ENCODE measurements at regions not wholly inside any gene's neighbourhood (a gene's known extent, or its start where the extent isn't known, plus 50 kb on each side); places are given as distances from the start of the nearest gene placed in this dataset.
"Not testable (repeated sequence)": the region's sequence is repeated elsewhere in the genome, so short reads cannot be mapped to it uniquely, and the experiment has no call there.

GRCh38 chr1:169049258-169049938, 57.1 kb upstream of the ATP1B1 start:
- peaks cover 1% of the 10 kb centered on the region for H3K27me3 Mint-ChIP-seq (ENCODE audit: unreplicated experiment)
- TF ChIP-seq, protein P1, sequence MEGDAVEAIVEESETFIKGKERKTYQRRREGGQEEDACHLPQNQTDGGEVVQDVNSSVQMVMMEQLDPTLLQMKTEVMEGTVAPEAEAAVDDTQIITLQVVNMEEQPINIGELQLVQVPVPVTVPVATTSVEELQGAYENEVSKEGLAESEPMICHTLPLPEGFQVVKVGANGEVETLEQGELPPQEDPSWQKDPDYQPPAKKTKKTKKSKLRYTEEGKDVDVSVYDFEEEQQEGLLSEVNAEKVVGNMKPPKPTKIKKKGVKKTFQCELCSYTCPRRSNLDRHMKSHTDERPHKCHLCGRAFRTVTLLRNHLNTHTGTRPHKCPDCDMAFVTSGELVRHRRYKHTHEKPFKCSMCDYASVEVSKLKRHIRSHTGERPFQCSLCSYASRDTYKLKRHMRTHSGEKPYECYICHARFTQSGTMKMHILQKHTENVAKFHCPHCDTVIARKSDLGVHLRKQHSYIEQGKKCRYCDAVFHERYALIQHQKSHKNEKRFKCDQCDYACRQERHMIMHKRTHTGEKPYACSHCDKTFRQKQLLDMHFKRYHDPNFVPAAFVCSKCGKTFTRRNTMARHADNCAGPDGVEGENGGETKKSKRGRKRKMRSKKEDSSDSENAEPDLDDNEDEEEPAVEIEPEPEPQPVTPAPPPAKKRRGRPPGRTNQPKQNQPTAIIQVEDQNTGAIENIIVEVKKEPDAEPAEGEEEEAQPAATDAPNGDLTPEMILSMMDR (IDR thresholded peaks at IDR 0.05; ENCODE audit: unreplicated experiment), result no peak
- no peak overlapping the region for H3K27ac Mint-ChIP-seq (ENCODE audit: unreplicated experiment)
- DNase-seq (ENCODE audit: low spot score), result no peak
- no peak overlapping the region for H3K4me3 Mint-ChIP-seq (ENCODE audit: unreplicated experiment)
- H3K36me3 Mint-ChIP-seq (ENCODE audit: low read depth, unreplicated experiment), result no peaks in the 10 kb centered on the region
- no peaks in the 10 kb centered on the region for H3K4me1 Mint-ChIP-seq (ENCODE audit: unreplicated experiment)
- no peaks in the 10 kb centered on the region for H3K9me3 Mint-ChIP-seq (ENCODE audit: unreplicated experiment)

DNA sequence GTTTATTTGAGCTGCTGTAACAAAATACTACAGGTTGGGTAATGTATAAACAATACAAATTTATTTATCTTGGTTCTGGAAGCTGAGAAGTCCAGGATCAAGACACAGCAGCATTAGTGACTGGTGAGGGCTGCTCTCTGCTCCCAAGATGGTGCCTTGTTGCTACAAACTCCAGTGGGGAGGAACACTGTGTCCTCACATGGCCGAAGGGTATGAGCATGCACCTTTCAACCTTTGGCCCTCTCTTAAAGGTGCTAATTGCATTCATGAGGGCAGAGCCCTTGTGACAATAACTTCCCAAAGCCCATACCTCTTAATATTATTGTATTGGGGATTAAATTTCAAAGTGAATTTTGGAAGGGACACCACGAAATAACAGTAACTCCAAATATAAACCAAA, 55.3 kb upstream of the ATP1B1 start:
- H3K27ac Mint-ChIP-seq (ENCODE audit: unreplicated experiment), result no peak overlapping the region
- H3K9me3 Mint-ChIP-seq (ENCODE audit: unreplicated experiment), result no peaks in the 10 kb centered on the region
- H3K4me1 Mint-ChIP-seq (ENCODE audit: unreplicated experiment), result no peaks in the 10 kb centered on the region
- H3K27me3 Mint-ChIP-seq (ENCODE audit: unreplicated experiment), result no peaks in the 10 kb centered on the region
- no peak overlapping the region for H3K4me3 Mint-ChIP-seq (ENCODE audit: unreplicated experiment)
- DNase-seq (ENCODE audit: low spot score), result no peak
- no peaks in the 10 kb centered on the region for H3K36me3 Mint-ChIP-seq (ENCODE audit: low read depth, unreplicated experiment)
- TF ChIP-seq, protein P1 (IDR thresholded peaks at IDR 0.05; ENCODE audit: unreplicated experiment), result no peak

DNA sequence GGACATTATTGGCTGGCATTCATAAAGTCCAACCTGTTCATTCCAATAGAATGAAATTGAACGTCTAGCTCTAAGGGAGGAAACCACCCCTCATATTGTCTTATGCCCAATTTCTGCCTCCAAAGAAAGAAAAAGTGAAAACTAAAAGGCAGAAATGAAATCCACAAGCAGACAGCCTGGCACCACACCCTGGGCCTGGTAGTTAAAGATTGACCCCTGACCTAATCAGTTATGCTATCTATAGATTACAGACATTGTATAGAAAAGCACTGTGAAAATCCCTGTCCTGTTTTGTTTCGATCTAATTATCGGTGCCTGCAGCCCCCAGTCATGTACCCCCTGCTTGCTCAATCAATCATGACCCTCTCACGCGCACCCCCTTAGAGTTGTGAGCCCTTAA, 54.3 kb upstream of the ATP1B1 start:
- not testable (repeated sequence) for H3K4me1 Mint-ChIP-seq (ENCODE audit: unreplicated experiment); H3K27ac Mint-ChIP-seq (ENCODE audit: unreplicated experiment); DNase-seq (ENCODE audit: low spot score); H3K36me3 Mint-ChIP-seq (ENCODE audit: low read depth, unreplicated experiment); H3K4me3 Mint-ChIP-seq (ENCODE audit: unreplicated experiment); H3K9me3 Mint-ChIP-seq (ENCODE audit: unreplicated experiment); H3K27me3 Mint-ChIP-seq (ENCODE audit: unreplicated experiment)

DNA sequence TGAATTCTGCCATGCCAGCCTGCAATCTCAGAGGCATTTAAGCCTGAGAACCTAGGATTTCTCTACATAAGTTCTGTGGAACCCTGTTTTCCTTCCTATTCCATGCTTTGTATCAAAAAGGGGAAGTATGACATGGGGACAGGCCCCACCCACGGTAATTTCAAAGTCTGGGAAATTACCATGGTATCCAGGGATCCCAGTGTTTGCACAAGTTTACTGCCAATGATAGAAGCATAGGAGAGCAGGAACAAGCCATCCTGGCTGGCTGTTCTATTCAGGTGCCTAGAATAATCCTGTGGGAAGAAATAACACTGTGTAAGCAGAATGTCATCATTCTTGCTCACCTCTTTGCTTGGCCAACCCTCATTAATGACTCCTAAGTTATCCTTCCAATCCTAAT, 53.8 kb upstream of the ATP1B1 start:
- TF ChIP-seq, protein P1 (IDR thresholded peaks at IDR 0.05; ENCODE audit: unreplicated experiment), result no peak
- Mint-ChIP-seq H3K4me1 (ENCODE audit: unreplicated experiment) (no peaks in the 10 kb centered on the region), H3K27me3 (ENCODE audit: unreplicated experiment) (no peaks in the 10 kb centered on the region), H3K27ac (ENCODE audit: unreplicated experiment) (no peak overlapping the region), H3K4me3 (ENCODE audit: unreplicated experiment) (no peak overlapping the region), H3K36me3 (ENCODE audit: low read depth, unreplicated experiment) (no peaks in the 10 kb centered on the region), H3K9me3 (ENCODE audit: unreplicated experiment) (no peaks in the 10 kb centered on the region)
- DNase-seq (ENCODE audit: low spot score), result no peak

GRCh38 chr1:169053196-169053595, 53.3 kb upstream of the ATP1B1 start:
- TF ChIP-seq, protein P1 (IDR thresholded peaks at IDR 0.05; ENCODE audit: unreplicated experiment), result no peak
- H3K4me1 Mint-ChIP-seq (ENCODE audit: unreplicated experiment), result no peaks in the 10 kb centered on the region
- H3K9me3 Mint-ChIP-seq (ENCODE audit: unreplicated experiment), result no peaks in the 10 kb centered on the region
- no peak overlapping the region for H3K4me3 Mint-ChIP-seq (ENCODE audit: unreplicated experiment)
- H3K27me3 Mint-ChIP-seq (ENCODE audit: unreplicated experiment), result no peaks in the 10 kb centered on the region
- no peak overlapping the region for H3K27ac Mint-ChIP-seq (ENCODE audit: unreplicated experiment)
- no peaks in the 10 kb centered on the region for H3K36me3 Mint-ChIP-seq (ENCODE audit: low read depth, unreplicated experiment)
- no peak for DNase-seq (ENCODE audit: low spot score)

Data from endothelial cell (in vitro differentiated cells).